Astrocyte of the spinal cord (primary cell): ENCODE measurements at regions not wholly inside any gene's neighbourhood (a gene's known extent, or its start where the extent isn't known, plus 50 kb on each side); places are given as distances from the start of the nearest gene placed in this dataset.

ENCODE experiments used
- DNase-seq: peaks from one replicate; pipeline ENCODE4 v3.0.0; 2011; ENCODE audit warnings: low read depth, low spot score
- H3K4me3 ChIP-seq: 2 replicates; pipeline ENCODE4 v1.5.1; 2011; ENCODE audit warnings: low read depth, mild to moderate bottlenecking, low read length, moderate library complexity
- in situ Hi-C: cut with HindIII; loops from 2 replicates; pipeline ENCODE4 v1.10.0; 2017; ENCODE audit warnings: low sequenced_read_pairs
- TF ChIP-seq, protein P1 (sequence below): IDR thresholded peaks from 2 replicates; pipeline ENCODE4 v1.5.1; 2012; ENCODE audit warnings: low read depth, mild to moderate bottlenecking, low read length, inconsistent platforms

GRCh38 chrX:125103693-125104092, 216.0 kb upstream of the TEX13C start:
- TF ChIP-seq, protein P1, sequence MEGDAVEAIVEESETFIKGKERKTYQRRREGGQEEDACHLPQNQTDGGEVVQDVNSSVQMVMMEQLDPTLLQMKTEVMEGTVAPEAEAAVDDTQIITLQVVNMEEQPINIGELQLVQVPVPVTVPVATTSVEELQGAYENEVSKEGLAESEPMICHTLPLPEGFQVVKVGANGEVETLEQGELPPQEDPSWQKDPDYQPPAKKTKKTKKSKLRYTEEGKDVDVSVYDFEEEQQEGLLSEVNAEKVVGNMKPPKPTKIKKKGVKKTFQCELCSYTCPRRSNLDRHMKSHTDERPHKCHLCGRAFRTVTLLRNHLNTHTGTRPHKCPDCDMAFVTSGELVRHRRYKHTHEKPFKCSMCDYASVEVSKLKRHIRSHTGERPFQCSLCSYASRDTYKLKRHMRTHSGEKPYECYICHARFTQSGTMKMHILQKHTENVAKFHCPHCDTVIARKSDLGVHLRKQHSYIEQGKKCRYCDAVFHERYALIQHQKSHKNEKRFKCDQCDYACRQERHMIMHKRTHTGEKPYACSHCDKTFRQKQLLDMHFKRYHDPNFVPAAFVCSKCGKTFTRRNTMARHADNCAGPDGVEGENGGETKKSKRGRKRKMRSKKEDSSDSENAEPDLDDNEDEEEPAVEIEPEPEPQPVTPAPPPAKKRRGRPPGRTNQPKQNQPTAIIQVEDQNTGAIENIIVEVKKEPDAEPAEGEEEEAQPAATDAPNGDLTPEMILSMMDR, result no peak
- in situ Hi-C loops, result no loop called here
- no peak overlapping the region for H3K4me3 ChIP-seq
- DNase-seq, result no peak

- no peak for DNase-seq
- TF ChIP-seq, protein P1, result no peak
- no peak overlapping the region for H3K4me3 ChIP-seq
- in situ Hi-C loops, result no loop called here
Measured at GRCh38 chrX:125108921-125109320, 210.8 kb upstream of the TEX13C start.

DNA sequence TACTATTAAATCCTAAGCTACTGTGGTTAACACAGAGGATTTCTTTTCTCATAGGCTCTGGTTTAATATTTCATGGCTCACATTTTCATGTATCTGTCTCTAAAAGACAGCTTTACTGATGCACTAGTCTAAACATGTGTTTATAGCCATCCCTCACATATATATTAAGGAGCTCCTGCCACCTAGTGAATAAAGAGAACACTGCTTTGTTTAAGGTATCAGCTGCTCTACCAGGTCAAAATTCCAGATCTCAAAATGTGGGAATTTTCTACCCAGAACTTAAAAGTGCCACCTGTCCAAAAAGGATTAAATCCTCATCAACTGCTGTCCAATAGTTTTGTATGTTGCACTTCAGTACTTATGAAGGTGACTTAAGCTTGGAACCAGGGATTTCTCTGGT, 188.5 kb upstream of the TEX13C start:
- DNase-seq, result no peak
- H3K4me3 ChIP-seq, result no peak overlapping the region
- in situ Hi-C loops, result no loop called here
- TF ChIP-seq, protein P1, result no peak

DNA sequence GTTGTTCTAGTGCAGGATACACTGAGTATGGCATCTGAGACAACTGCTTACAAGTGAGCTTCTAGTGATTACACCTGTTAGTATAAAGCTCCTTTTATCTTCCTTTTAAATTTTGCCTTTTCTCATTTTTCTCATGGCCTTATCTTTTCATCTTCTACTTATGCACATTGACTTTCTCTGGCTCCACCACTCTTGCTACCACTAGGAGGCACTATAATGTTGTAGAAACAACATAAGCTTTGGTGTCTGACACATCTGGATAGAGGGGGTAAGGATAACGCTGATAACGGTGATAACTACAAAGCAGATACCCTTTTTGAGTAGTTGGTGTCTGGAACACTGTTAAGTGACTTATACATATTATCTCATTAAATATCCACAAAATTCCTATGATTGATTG, 187.4 kb upstream of the TEX13C start:
- no peak for DNase-seq
- TF ChIP-seq, protein P1, result no peak
- H3K4me3 ChIP-seq, result no peak overlapping the region

DNA sequence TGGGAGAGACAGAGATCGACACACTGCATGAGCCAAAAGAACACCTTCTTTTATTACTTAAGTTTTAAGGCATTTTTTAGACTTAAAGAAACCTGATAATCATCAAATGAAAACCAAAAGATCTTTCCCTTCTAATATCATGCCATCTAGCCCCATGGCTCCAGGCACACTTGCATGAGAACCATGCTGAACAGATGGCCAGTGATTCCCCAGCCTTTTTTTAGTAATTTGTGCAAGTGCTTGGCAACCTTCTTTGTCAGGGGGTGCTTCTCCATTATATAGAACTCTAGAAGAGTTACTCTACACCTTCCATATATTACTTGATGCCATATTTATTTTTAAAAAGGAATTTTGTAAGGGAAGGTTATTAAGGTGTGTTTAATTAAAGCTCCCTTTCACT, 182.2 kb upstream of the TEX13C start:
- in situ Hi-C loops, result no loop called here
- no peak for DNase-seq
- TF ChIP-seq, protein P1, result no peak
- no peak overlapping the region for H3K4me3 ChIP-seq

More for the DNA sequence above, 187.4 kb upstream of the TEX13C start:
- in situ Hi-C loops, result no loop called here

DNA sequence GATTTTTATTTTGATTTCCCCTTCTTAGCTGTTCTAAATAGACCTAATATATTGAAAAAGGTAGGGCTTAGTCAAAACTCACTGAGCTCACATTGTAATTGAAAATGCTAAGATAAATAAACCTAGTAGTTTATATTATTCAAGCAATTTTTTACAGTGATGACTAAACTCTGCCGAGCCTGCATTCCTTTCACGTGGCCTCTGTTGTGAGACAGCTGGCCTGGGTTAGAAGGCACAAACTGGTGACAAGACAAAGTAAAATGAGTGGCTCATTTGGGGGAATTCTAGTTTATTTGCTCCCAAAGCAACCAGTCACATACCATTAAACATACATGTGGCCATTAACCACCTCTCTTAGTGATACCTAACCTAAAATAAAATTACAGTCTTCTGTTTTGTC, 169.4 kb upstream of the TEX13C start:
- no peak for DNase-seq
- H3K4me3 ChIP-seq, result no peak overlapping the region
- in situ Hi-C loops, result no loop called here
- TF ChIP-seq, protein P1, result no peak

DNA sequence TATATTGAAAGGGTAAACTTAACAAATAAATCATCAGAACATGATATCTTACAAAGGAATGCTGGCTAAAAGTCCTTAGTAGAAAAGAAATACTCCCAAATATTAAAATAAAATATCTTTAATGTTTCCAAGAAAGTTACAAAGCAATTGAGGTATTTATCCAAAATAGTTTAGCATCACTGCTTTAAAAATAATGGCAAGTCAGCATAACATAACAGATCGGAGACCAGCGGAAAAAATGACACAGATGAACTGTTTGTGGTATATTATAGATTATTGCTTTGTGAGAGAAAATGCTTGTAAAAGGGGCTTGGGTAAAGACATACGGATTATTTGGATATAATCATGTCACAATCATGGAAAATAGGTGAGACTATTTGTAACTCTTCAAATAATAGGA, 168.5 kb upstream of the TEX13C start:
- no peak overlapping the region for H3K4me3 ChIP-seq
- in situ Hi-C loops, result no loop called here
- no peak for DNase-seq
- TF ChIP-seq, protein P1, result no peak
